B cell (primary cell): ENCODE measurements at regions not wholly inside any gene's neighbourhood (a gene's known extent, or its start where the extent isn't known, plus 50 kb on each side); places are given as distances from the start of the nearest gene placed in this dataset.
"Not testable (repeated sequence)": the region's sequence is repeated elsewhere in the genome, so short reads cannot be mapped to it uniquely, and the experiment has no call there.

Experiments used
- CTCF ChIP-seq: fragments of 200-600 bp; IDR thresholded peaks from one replicate; pipeline ENCODE4 v1.8.0; 2022; ENCODE audit warnings: antibody characterized with exemption, mild to moderate bottlenecking
- EZH2 ChIP-seq: IDR thresholded peaks from 2 replicates; pipeline ENCODE4 v1.6.1; 2012; ENCODE audit warnings: borderline replicate concordance, low read depth, mild to moderate bottlenecking, moderate library complexity, low read length; ENCODE audit not compliant: insufficient read depth, poor library complexity, severe bottlenecking

- not testable (repeated sequence) for TF ChIP-seq CTCF, EZH2
These were observed 1008.0 kb upstream of the DDX18 start for GRCh38 chr2:116806505-116806904.
